ENCODE measurements at regions not wholly inside any gene's neighbourhood (a gene's known extent, or its start where the extent isn't known, plus 50 kb on each side); places are given as distances from the start of the nearest gene placed in this dataset.

DNA sequence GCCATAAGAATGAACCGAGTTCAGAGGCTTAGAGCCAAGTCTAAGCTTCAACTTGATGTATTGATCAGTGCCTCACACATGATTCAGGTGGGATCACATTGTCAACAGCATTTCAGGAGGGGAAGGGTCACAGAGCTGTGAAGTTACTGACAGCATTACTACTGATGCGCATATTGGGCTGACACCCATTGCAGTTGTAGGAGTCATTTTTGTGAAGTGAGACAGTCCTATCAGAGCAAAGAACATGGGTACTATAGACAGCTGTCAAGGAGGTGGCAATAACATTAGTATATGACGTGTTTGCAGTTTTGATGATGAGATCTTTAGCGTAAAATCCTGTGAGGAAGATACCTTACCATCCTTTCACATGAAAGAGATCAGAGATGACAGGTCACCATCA lies 206.0 kb upstream of the RBM19 start:
- Histone ChIP-seq H3K36me3 (no peaks in the 10 kb centered on the region), H3K9me3 (no peaks in the 10 kb centered on the region), H3K27ac (no peak overlapping the region), H3K4me3 (no peak overlapping the region), H3K4me1 (no peaks in the 10 kb centered on the region), H3K27me3 (no peaks in the 10 kb centered on the region)
- WGBS, 2 donors (ENCODE audit: low coverage in 1 of 2) = 71 to 92% methylated on average over 2 to 4 of the region's 4 CpGs
- in situ Hi-C loops (cut with MboI; ENCODE audit: low pct_ligation_motif_present in 1 of 4, low pct_unique_long_range_greater_than_20kb in 1 of 4, low sequenced_read_pairs in 3 of 4) = no loop called here
- DNase-seq = no peak
- intact Hi-C loops (cut with DNase I; ENCODE audit: low total_unique reads) = no loop called here
- TF ChIP-seq POLR2A (IDR thresholded peaks at IDR 0.05) (no peak), POLR2AphosphoS5 (IDR thresholded peaks at IDR 0.05) (no peak), EP300 (IDR thresholded peaks at IDR 0.05; ENCODE audit: low read depth) (no peak), CTCF (IDR thresholded peaks at IDR 0.05) (no peak)

GRCh38 chr12:114168061-114168460 lies 201.9 kb upstream of the RBM19 start:
- no peak overlapping the region for H3K27ac ChIP-seq
- H3K4me3 ChIP-seq = no peak overlapping the region
- no peaks in the 10 kb centered on the region for H3K4me1 ChIP-seq
- in situ Hi-C loops (cut with MboI; ENCODE audit: low pct_ligation_motif_present in 1 of 4, low pct_unique_long_range_greater_than_20kb in 1 of 4, low sequenced_read_pairs in 3 of 4) (no loop called here), intact Hi-C loops (cut with DNase I; ENCODE audit: low total_unique reads) (no loop called here)
- TF ChIP-seq POLR2A (IDR thresholded peaks at IDR 0.05) = no peak
- no peak for TF ChIP-seq CTCF (IDR thresholded peaks at IDR 0.05)
- TF ChIP-seq POLR2AphosphoS5 (IDR thresholded peaks at IDR 0.05) = no peak
- no peak for TF ChIP-seq EP300 (IDR thresholded peaks at IDR 0.05; ENCODE audit: low read depth)
- H3K9me3 ChIP-seq = no peaks in the 10 kb centered on the region
- H3K36me3 ChIP-seq = no peaks in the 10 kb centered on the region
- no peak for DNase-seq
- no peaks in the 10 kb centered on the region for H3K27me3 ChIP-seq
- WGBS, 2 donors (ENCODE audit: low coverage in 1 of 2) = 51 to 86% methylated on average over 1 to 2 of the region's 2 CpGs

GRCh38 chr12:114167431-114167830 lies 201.3 kb upstream of the RBM19 start:
- TF ChIP-seq CTCF (IDR thresholded peaks at IDR 0.05) (no peak), POLR2AphosphoS5 (IDR thresholded peaks at IDR 0.05) (no peak), EP300 (IDR thresholded peaks at IDR 0.05; ENCODE audit: low read depth) (no peak), POLR2A (IDR thresholded peaks at IDR 0.05) (no peak)
- Histone ChIP-seq H3K27me3 (no peaks in the 10 kb centered on the region), H3K4me1 (no peaks in the 10 kb centered on the region), H3K36me3 (no peaks in the 10 kb centered on the region), H3K27ac (no peak overlapping the region), H3K9me3 (no peaks in the 10 kb centered on the region), H3K4me3 (no peak overlapping the region)
- 78% methylated on average over 1 of the region's 1 CpG; no CpG with 5 or more reads in 1 of the 2 donors for WGBS, 2 donors (ENCODE audit: low coverage in 1 of 2)
- DNase-seq = no peak
- in situ Hi-C loops (cut with MboI; ENCODE audit: low pct_ligation_motif_present in 1 of 4, low pct_unique_long_range_greater_than_20kb in 1 of 4, low sequenced_read_pairs in 3 of 4) (no loop called here), intact Hi-C loops (cut with DNase I; ENCODE audit: low total_unique reads) (no loop called here)

GRCh38 chr12:114166362-114166761 lies 200.2 kb upstream of the RBM19 start:
- Histone ChIP-seq H3K4me3 (no peak overlapping the region), H3K4me1 (no peaks in the 10 kb centered on the region), H3K9me3 (no peaks in the 10 kb centered on the region), H3K27me3 (no peaks in the 10 kb centered on the region), H3K27ac (no peak overlapping the region), H3K36me3 (no peaks in the 10 kb centered on the region)
- TF ChIP-seq POLR2AphosphoS5 (IDR thresholded peaks at IDR 0.05) (no peak), EP300 (IDR thresholded peaks at IDR 0.05; ENCODE audit: low read depth) (no peak), POLR2A (IDR thresholded peaks at IDR 0.05) (no peak), CTCF (IDR thresholded peaks at IDR 0.05) (peak in 3 of 5 experiments; percentile 7 to 32 (median 19))
- intact Hi-C loops (cut with DNase I; ENCODE audit: low total_unique reads) (no loop called here), in situ Hi-C loops (cut with MboI; ENCODE audit: low pct_ligation_motif_present in 1 of 4, low pct_unique_long_range_greater_than_20kb in 1 of 4, low sequenced_read_pairs in 3 of 4) (no loop called here)
- no peak for DNase-seq
- 15% methylated on average over 7 of the region's 7 CpGs; no CpG with 5 or more reads in 1 of the 2 donors for WGBS, 2 donors (ENCODE audit: low coverage in 1 of 2)

Measured in transverse colon (tissue), 4 donors.